Esophagus squamous epithelium (tissue), 4 donors: ENCODE measurements at regions not wholly inside any gene's neighbourhood (a gene's known extent, or its start where the extent isn't known, plus 50 kb on each side); places are given as distances from the start of the nearest gene placed in this dataset.

ENCODE experiments used
- POLR2A ChIP-seq, 4 donors: fragments of 450-650 bp; IDR thresholded peaks; one replicate each; pipeline ENCODE4 v1.6.1; 2017; ENCODE audit warnings: antibody characterized with exemption in 4 of 4, mild to moderate bottlenecking in 4 of 4, moderate library complexity in 3 of 4
- TF ChIP-seq, protein P1 (sequence below), 6 experiments: fragments of 450-650 bp in 4 of 6; fragments of 200-600 bp in 2 of 6; sonication (generic) in 2 of 6; IDR thresholded peaks; one replicate each; pipeline ENCODE4 v1.5.1; 2016 to 2019; ENCODE audit warnings: antibody characterized with exemption in 6 of 6, mild to moderate bottlenecking in 4 of 6, moderate library complexity in 4 of 6

DNA sequence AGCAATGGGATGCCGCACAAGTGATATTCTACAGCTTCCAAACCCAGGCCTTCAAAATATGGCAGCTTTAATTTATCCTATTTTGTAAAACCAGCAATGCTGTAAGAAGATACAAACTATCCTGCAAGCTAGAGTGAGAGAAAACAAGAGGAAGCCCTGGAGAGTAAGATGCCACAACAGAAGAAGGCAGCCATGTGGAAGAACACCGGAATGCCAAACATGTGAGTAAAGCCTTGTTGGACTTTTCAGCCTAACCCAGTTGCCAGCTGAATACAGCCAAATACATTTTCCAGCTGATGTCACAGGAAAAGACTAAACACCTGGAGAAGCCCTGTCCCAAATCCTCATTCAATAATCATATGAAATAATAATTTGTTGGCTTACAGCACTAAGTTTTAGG, 1115.1 kb upstream of the CADM2 start:
- TF ChIP-seq, protein P1, sequence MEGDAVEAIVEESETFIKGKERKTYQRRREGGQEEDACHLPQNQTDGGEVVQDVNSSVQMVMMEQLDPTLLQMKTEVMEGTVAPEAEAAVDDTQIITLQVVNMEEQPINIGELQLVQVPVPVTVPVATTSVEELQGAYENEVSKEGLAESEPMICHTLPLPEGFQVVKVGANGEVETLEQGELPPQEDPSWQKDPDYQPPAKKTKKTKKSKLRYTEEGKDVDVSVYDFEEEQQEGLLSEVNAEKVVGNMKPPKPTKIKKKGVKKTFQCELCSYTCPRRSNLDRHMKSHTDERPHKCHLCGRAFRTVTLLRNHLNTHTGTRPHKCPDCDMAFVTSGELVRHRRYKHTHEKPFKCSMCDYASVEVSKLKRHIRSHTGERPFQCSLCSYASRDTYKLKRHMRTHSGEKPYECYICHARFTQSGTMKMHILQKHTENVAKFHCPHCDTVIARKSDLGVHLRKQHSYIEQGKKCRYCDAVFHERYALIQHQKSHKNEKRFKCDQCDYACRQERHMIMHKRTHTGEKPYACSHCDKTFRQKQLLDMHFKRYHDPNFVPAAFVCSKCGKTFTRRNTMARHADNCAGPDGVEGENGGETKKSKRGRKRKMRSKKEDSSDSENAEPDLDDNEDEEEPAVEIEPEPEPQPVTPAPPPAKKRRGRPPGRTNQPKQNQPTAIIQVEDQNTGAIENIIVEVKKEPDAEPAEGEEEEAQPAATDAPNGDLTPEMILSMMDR (IDR thresholded peaks at IDR 0.05) = no peak
- no peak for TF ChIP-seq POLR2A (IDR thresholded peaks at IDR 0.05)
